ENCODE measurements at regions not wholly inside any gene's neighbourhood (a gene's known extent, or its start where the extent isn't known, plus 50 kb on each side); places are given as distances from the start of the nearest gene placed in this dataset.

- TF ChIP-seq CTCF (IDR thresholded peaks at IDR 0.05) = no peak
Observed at GRCh38 chr4:134867027-134867426, 665.4 kb upstream of the PABPC4L start.

- no peak; the same call in 1 of the 2 replicates for TF ChIP-seq CTCF (IDR thresholded peaks at IDR 0.05)
Observed at GRCh38 chr4:134865675-134866074, 664.1 kb upstream of the PABPC4L start.

GRCh38 chr4:134862116-134862515, 660.5 kb upstream of the PABPC4L start:
- no peak for TF ChIP-seq CTCF (IDR thresholded peaks at IDR 0.05)

GRCh38 chr4:134848681-134849080, 647.1 kb upstream of the PABPC4L start:
- TF ChIP-seq CTCF (IDR thresholded peaks at IDR 0.05) = no peak

- TF ChIP-seq CTCF (IDR thresholded peaks at IDR 0.05) = no peak
Observed at GRCh38 chr4:134812611-134813010, 611.0 kb upstream of the PABPC4L start.

- no peak for TF ChIP-seq CTCF (IDR thresholded peaks at IDR 0.05)
Observed at GRCh38 chr4:134807231-134807745, 605.7 kb upstream of the PABPC4L start.

- TF ChIP-seq CTCF (IDR thresholded peaks at IDR 0.05) = no peak
Observed at GRCh38 chr4:134798573-134798972, 597.0 kb upstream of the PABPC4L start.

- no peak for TF ChIP-seq CTCF (IDR thresholded peaks at IDR 0.05)
Observed at GRCh38 chr4:134787315-134787714, 585.7 kb upstream of the PABPC4L start.
